Mammary epithelial cell (primary cell): ENCODE measurements at regions not wholly inside any gene's neighbourhood (a gene's known extent, or its start where the extent isn't known, plus 50 kb on each side); places are given as distances from the start of the nearest gene placed in this dataset.
A peak's percentile ranks its signal among the peaks of the same experiment; 100 is the strongest.

ENCODE experiments used
- CTCF ChIP-seq, 2 donors: IDR thresholded peaks in 1 of 2; conservative IDR thresholded peaks in 1 of 2; 2 replicates each; pipeline ENCODE4 v1.5.1; 2011 to 2012; ENCODE audit warnings: inconsistent platforms in 2 of 2, low read length in 2 of 2, mild to moderate bottlenecking in 2 of 2, control low read depth in 1 of 2, low read depth in 1 of 2; ENCODE audit not compliant: insufficient read depth in 1 of 2; ENCODE audit errors: extremely low read depth in 1 of 2
- EZH2 ChIP-seq: IDR thresholded peaks from 2 replicates; pipeline ENCODE4 v1.6.1; 2012; ENCODE audit warnings: low read length, inconsistent platforms, borderline replicate concordance

- TF ChIP-seq CTCF (conservative IDR thresholded peaks at IDR 0.05 in 1 of 2, IDR thresholded peaks at IDR 0.05 in 1 of 2; ENCODE audit: extremely low read depth in 1 of 2, insufficient read depth in 1 of 2, low read depth in 1 of 2, low read length in 2 of 2) (peak; percentile 45), EZH2 (no peak)
Observed at GRCh38 chr3:117526470-117527079, 817.0 kb downstream of the TUSC7 start.
